GM23338 (cell line): ENCODE measurements at regions not wholly inside any gene's neighbourhood (a gene's known extent, or its start where the extent isn't known, plus 50 kb on each side); places are given as distances from the start of the nearest gene placed in this dataset.

Experiments used
- ATAC-seq: fragments of 200-7000 bp; cut with Tn5 transposase; 3 replicates; pipeline ENCODE4 v1.9.1; 2020
- DNase-seq: peaks from one replicate; pipeline ENCODE4 v3.0.0-alpha.2; 2015; ENCODE audit warnings: low spot score
- H2AFZ ChIP-seq: fragments of 200-600 bp; sonication (generic); 2 replicates; pipeline ENCODE4 v1.8.0; 2016; ENCODE audit warnings: antibody characterized with exemption, mild to moderate bottlenecking, moderate library complexity
- H3F3A ChIP-seq: fragments of 200-600 bp; sonication (generic); replicated peaks from 2 replicates; pipeline ENCODE4 v1.8.0; 2017; ENCODE audit warnings: antibody characterized with exemption, mixed run types, low read depth
- H3K27ac ChIP-seq: fragments of 200-600 bp; sonication (generic); 2 replicates; pipeline ENCODE4 v1.6.1; 2016; ENCODE audit warnings: low read depth
- H3K27me3 ChIP-seq: fragments of 200-600 bp; sonication (generic); 2 replicates; pipeline ENCODE4 v1.8.0; 2016; ENCODE audit warnings: mild to moderate bottlenecking, mixed run types, moderate library complexity; ENCODE audit not compliant: insufficient read depth
- H3K36me3 ChIP-seq: fragments of 200-600 bp; sonication (generic); 2 replicates; pipeline ENCODE4 v1.8.0; 2016; ENCODE audit warnings: mild to moderate bottlenecking; ENCODE audit not compliant: insufficient read depth
- H3K4me1 ChIP-seq: fragments of 200-600 bp; sonication (generic); 2 replicates; pipeline ENCODE4 v1.8.0; 2016; ENCODE audit warnings: mild to moderate bottlenecking, moderate library complexity; ENCODE audit not compliant: insufficient read depth
- H3K4me2 ChIP-seq: fragments of 200-600 bp; sonication (generic); 2 replicates; pipeline ENCODE4 v1.7.1; 2017; ENCODE audit warnings: mixed run types
- H3K4me3 ChIP-seq: fragments of 200-600 bp; sonication (generic); 2 replicates; pipeline ENCODE4 v1.6.1; 2016; ENCODE audit warnings: mixed run types
- H3K79me2 ChIP-seq: fragments of 200-600 bp; sonication (generic); replicated peaks from 2 replicates; pipeline ENCODE4 v1.8.0; 2017; ENCODE audit warnings: mild to moderate bottlenecking; ENCODE audit not compliant: insufficient read depth
- H3K9me2 ChIP-seq: fragments of 200-600 bp; sonication (generic); 2 replicates; pipeline ENCODE4 v1.8.0; 2017; ENCODE audit not compliant: insufficient read depth
- H4K20me1 ChIP-seq: fragments of 200-600 bp; sonication (generic); replicated peaks from 2 replicates; pipeline ENCODE4 v1.8.0; 2017; ENCODE audit warnings: mild to moderate bottlenecking; ENCODE audit not compliant: insufficient read depth
- H3K27ac Mint-ChIP-seq: 2 replicates; pipeline ENCODE4 v1.8.0; 2020; ENCODE audit warnings: inconsistent platforms, mild to moderate bottlenecking, moderate library complexity, mixed read lengths
- H3K27me3 Mint-ChIP-seq: 3 replicates; pipeline ENCODE4 v1.8.0; 2022; ENCODE audit warnings: low read depth, mild to moderate bottlenecking, moderate library complexity, mixed read lengths, inconsistent platforms; ENCODE audit not compliant: insufficient read depth, poor library complexity
- H3K36me3 Mint-ChIP-seq: 3 replicates; pipeline ENCODE4 v1.8.0; 2021; ENCODE audit warnings: low read depth, mild to moderate bottlenecking, inconsistent platforms, moderate library complexity, mixed read lengths
- H3K4me1 Mint-ChIP-seq: 3 replicates; pipeline ENCODE4 v1.8.0; 2020; ENCODE audit warnings: mild to moderate bottlenecking, inconsistent platforms, mixed read lengths
- H3K4me3 Mint-ChIP-seq: 3 replicates; pipeline ENCODE4 v1.8.0; 2021; ENCODE audit warnings: moderate library complexity, mild to moderate bottlenecking, inconsistent platforms, mixed read lengths
- H3K9me3 Mint-ChIP-seq: 3 replicates; pipeline ENCODE4 v1.8.0; 2020; ENCODE audit warnings: moderate library complexity, mild to moderate bottlenecking, inconsistent platforms, mixed read lengths
- CREB1 ChIP-seq: fragments of 250-450 bp; sonication (Bioruptor Pico); IDR thresholded peaks from 2 replicates; pipeline ENCODE4 v1.5.0; 2020; ENCODE audit warnings: low read depth, mild to moderate bottlenecking, moderate library complexity
- CTCF ChIP-seq, 2 experiments: fragments of 200-600 bp in 1 of 2; sonication (generic) in 1 of 2; conservative IDR thresholded peaks; 2 replicates each; pipeline versions ENCODE4 v1.5.1 to v1.6.1; 2016 to 2017; ENCODE audit warnings: antibody characterized with exemption in 2 of 2, low read depth in 2 of 2, mild to moderate bottlenecking in 2 of 2, moderate library complexity in 1 of 2
- ETS1 ChIP-seq: IDR thresholded peaks from 2 replicates; pipeline ENCODE4 v1.6.1; 2016; ENCODE audit warnings: antibody characterized with exemption
- EZH2 ChIP-seq: fragments of 200-600 bp; sonication (generic); IDR thresholded peaks from one replicate; pipeline ENCODE4 v1.8.0; 2017; ENCODE audit warnings: antibody characterized with exemption, mild to moderate bottlenecking, low read depth; ENCODE audit not compliant: unreplicated experiment
- EZH2phosphoT487 ChIP-seq: fragments of 200-600 bp; sonication (generic); IDR thresholded peaks from one replicate; pipeline ENCODE4 v1.8.1; 2018; ENCODE audit warnings: antibody characterized with exemption; ENCODE audit not compliant: unreplicated experiment
- JUNB ChIP-seq: IDR thresholded peaks from one replicate; pipeline ENCODE4 v1.6.1; 2016; ENCODE audit warnings: antibody characterized with exemption; ENCODE audit not compliant: unreplicated experiment
- NANOG ChIP-seq: IDR thresholded peaks from 2 replicates; pipeline ENCODE4 v1.6.1; 2016; ENCODE audit warnings: antibody characterized with exemption, borderline replicate concordance
- POLR2AphosphoS5 ChIP-seq: IDR thresholded peaks from 2 replicates; pipeline ENCODE4 v1.6.1; 2016; ENCODE audit warnings: antibody characterized with exemption, low read depth
- STAT1 ChIP-seq: IDR thresholded peaks from one replicate; pipeline ENCODE4 v1.6.1; 2016; ENCODE audit warnings: antibody characterized with exemption; ENCODE audit not compliant: unreplicated experiment
- ZNF114 ChIP-seq: fragments of 250-450 bp; sonication (Bioruptor Pico); IDR thresholded peaks from 2 replicates; pipeline ENCODE4 v1.5.0; 2020; ENCODE audit warnings: mild to moderate bottlenecking, moderate library complexity
- ZNF331 ChIP-seq: fragments of 250-450 bp; sonication (Bioruptor Pico); IDR thresholded peaks from 2 replicates; pipeline ENCODE4 v1.5.0; 2020; ENCODE audit warnings: low read depth, mild to moderate bottlenecking, moderate library complexity
- ZNF462 ChIP-seq: fragments of 250-450 bp; sonication (Bioruptor Pico); IDR thresholded peaks from 2 replicates; pipeline ENCODE4 v1.5.0; 2020; ENCODE audit warnings: mild to moderate bottlenecking, moderate library complexity

- H3K4me3 Mint-ChIP-seq = no peak overlapping the region
- H4K20me1 ChIP-seq = no peaks in the 10 kb centered on the region
- no peak overlapping the region for H3K27ac ChIP-seq
- H3K9me3 Mint-ChIP-seq = no peaks in the 10 kb centered on the region
- H3K4me3 ChIP-seq = no peak overlapping the region
- no peak overlapping the region for H3K4me2 ChIP-seq
- no peaks in the 10 kb centered on the region for H3K27me3 ChIP-seq
- ATAC-seq (no peak), DNase-seq (no peak)
- no peaks in the 10 kb centered on the region for H3K4me1 ChIP-seq
- no peak for TF ChIP-seq ZNF331
- TF ChIP-seq CTCF (conservative IDR thresholded peaks at IDR 0.05; ENCODE audit: low read depth in 2 of 2) = no peak
- TF ChIP-seq EZH2phosphoT487 = no peak
- TF ChIP-seq NANOG = no peak
- no peak for TF ChIP-seq JUNB
- TF ChIP-seq POLR2AphosphoS5 = no peak
- TF ChIP-seq EZH2 = no peak
- TF ChIP-seq STAT1 = no peak
- TF ChIP-seq ZNF462 (CRISPR knock-in tag) = no peak
- TF ChIP-seq CREB1 = no peak
- TF ChIP-seq ZNF114 (CRISPR knock-in tag) = no peak
- no peak for TF ChIP-seq ETS1
- no peaks in the 10 kb centered on the region for H3K4me1 Mint-ChIP-seq
- H3K36me3 Mint-ChIP-seq = no peaks in the 10 kb centered on the region
- no peaks in the 10 kb centered on the region for H3F3A ChIP-seq
- H2AFZ ChIP-seq = no peak overlapping the region
- no peaks in the 10 kb centered on the region for H3K36me3 ChIP-seq
- H3K9me2 ChIP-seq = 0 out of 2 replicates have a peak, but pooled peaks cover 3% of the 10 kb centered on the region
- peaks cover 2% of the 10 kb centered on the region for H3K27me3 Mint-ChIP-seq
- H3K27ac Mint-ChIP-seq = no peak overlapping the region
- no peaks in the 10 kb centered on the region for H3K79me2 ChIP-seq
These were observed 107.7 kb upstream of the HTR2A start for GRCh38 chr13:47004540-47004939.
